GM18951 (cell line): ENCODE measurements at regions not wholly inside any gene's neighbourhood (a gene's known extent, or its start where the extent isn't known, plus 50 kb on each side); places are given as distances from the start of the nearest gene placed in this dataset.
"Not testable (repeated sequence)": the region's sequence is repeated elsewhere in the genome, so short reads cannot be mapped to it uniquely, and the experiment has no call there.

ENCODE experiments used
- POLR2A ChIP-seq: IDR thresholded peaks from 4 replicates; pipeline ENCODE4 v1.6.1; 2011; ENCODE audit warnings: mild to moderate bottlenecking; ENCODE audit not compliant: insufficient read length, insufficient read depth; ENCODE audit errors: extremely low read depth
- in situ Hi-C: fragments of 300-500 bp; cut with MboI; formaldehyde crosslinking; loops from one replicate; pipeline ENCODE4 v1.12.0; 2022; ENCODE audit warnings: low sequenced_read_pairs, mixed read lengths, inconsistent platforms; ENCODE audit not compliant: unreplicated experiment

GRCh38 chr5:124494540-124495116 is 251.8 kb downstream of the ZNF608 start:
- TF ChIP-seq POLR2A, result no peak
- in situ Hi-C loops, result no loop called here

DNA sequence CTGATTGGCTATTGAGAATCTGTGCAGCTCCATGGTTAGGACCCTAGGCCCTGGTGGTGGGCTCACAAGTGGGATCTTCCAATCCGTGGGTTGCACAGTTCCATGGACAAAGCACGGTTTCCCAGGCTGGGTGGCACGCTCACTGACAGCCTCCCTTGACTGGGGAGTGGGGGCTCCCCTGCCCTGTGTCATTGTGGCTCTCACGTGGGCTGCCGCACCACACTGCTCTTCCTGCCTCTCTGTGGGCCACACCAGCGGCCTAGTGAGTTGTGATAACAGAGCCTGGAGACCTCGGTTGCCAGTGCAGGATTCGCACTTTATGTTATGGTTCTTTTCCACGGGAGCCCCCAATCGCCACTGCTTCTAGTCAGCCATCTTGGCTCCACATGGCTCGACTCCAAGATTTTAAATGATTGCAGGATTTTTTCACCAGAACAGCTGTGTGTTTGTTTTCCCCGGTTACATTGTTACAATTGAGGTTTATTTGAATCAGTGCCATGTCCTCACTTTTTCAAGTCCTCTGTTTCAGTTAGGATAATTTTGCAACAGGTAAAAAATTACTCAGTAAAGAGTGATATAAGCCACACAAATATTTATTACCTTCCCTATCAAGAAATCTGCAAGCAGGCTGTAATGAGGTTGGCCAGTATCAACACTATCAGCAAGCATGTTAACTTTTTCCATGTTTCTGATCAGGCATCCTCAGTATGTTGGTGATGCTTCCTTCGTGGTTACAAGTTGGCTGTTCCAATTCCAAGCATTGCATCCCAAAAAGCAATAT is 253.8 kb downstream of the ZNF608 start:
- in situ Hi-C loops, result no loop called here
- TF ChIP-seq POLR2A, result no peak

- in situ Hi-C loops, result not testable (repeated sequence)
Observed at GRCh38 chr5:124490315-124490714, 256.1 kb downstream of the ZNF608 start.

DNA sequence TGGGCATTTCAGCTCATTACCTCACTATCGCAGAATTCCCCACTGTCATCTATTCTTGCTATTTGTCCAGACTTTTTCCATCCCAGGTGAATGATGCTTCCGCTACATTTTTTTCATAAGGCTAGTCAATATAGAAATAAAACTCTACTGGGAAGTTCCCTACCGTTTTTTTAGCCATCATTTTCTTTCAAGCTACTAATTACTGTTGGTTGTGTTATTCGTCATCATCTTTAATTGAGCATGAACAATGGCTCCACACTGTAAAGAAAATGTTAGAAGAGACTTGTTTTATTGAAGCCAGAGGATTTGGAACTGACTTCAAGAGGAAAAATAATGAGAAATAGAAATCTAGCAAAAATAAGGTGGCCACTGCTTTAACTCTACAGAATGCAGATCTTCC is 265.0 kb downstream of the ZNF608 start:
- no peak for TF ChIP-seq POLR2A
- in situ Hi-C loops, result no loop called here

GRCh38 chr5:124480964-124481363 is 265.5 kb downstream of the ZNF608 start:
- in situ Hi-C loops, result no loop called here
- no peak for TF ChIP-seq POLR2A

GRCh38 chr5:124480022-124480421 is 266.4 kb downstream of the ZNF608 start:
- TF ChIP-seq POLR2A, result no peak
- in situ Hi-C loops, result no loop called here

DNA sequence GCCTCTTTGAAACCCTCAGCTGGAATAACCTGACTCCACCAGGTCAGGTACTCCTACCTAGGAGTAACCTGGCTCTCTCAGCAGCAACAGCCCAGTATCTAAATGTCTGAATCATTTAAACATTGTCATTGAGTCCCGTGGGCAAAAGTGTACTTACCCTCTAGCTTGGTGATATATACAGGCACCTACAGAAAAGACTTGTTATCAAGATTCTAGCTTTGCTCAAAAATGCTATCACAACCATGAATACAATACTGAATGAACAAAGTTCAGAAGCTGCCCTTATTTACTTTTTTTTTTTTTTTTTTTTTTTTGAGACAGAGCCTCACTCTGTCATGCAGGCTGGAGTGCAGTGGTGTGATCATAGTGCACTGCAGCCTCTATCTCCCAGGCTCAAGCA is 268.2 kb downstream of the ZNF608 start:
- TF ChIP-seq POLR2A, result no peak

DNA sequence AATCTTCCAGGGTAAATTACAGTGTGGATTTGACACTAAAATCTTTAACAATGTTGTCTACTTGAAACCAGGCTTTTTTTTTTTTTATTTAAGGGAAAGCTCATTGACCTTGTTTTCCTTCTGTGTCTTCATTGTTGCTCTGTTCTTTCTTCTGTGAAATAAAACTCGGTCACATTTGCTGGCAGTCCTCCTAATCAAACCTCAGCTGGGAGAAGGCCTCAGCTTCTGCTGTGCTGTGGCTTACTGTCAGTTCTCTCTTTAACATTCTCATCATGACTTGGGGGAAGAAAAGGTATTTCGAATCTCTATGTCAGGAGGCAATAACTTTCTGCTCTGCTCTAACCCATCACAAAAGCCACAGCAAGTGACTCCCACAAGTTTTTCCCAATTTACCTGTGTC is 268.9 kb downstream of the ZNF608 start:
- in situ Hi-C loops, result no loop called here
- no peak for TF ChIP-seq POLR2A

More for the DNA sequence above, 268.2 kb downstream of the ZNF608 start:
- in situ Hi-C loops, result no loop called here

DNA sequence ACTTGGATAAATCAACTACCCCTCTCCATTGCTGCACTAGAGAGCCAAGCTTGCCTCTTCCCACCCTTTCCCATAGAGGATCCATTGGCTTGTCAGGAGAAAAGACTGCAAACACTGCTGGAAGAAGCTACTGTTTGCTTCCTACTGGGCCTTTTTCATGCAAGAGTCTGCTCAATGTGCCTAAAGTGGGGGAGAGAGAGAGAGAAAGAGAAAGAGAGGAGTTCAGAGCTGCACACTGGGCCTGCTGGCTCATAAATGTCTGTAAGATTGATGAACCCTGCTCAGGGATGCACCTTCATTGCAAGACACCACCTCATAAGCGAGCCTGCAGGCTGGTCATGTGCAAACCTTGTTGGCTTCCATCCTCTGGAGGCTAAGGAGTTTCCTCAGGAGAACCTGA is 269.4 kb downstream of the ZNF608 start:
- TF ChIP-seq POLR2A, result no peak
- in situ Hi-C loops, result no loop called here

DNA sequence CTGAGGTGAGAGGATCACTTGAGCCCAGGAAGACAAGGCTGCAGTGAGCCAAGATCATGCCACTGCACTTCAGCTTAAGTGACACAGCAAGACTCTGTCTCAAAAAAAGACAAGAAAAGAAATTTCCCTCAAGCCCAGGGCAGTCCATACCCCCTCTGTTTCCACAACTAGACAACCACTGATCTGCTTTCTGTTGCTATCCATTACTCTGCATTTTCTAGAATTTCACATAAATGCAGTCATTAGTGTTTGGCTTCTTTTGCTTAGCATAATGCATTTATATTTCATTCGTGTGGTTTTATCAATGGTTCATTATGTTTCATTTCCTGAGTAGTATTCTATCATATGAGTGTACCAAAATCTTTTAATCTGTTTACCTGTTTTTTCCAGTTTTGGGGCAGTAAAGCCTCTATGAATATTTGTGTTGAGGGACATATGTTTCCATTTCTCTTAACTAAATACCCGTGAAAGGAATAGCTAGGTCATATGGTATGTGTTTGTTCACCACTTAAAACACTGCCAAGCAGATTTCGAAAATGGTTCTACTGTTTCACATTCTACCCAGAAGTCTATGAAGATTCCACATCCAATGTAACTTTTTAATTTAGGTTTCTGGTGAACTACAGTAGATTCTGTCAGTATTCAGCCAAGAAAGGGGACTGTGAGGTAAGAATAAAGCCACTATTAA is 271.8 kb downstream of the ZNF608 start:
- TF ChIP-seq POLR2A, result no peak
- in situ Hi-C loops, result no loop called here

GRCh38 chr5:124468671-124469411 is 277.6 kb downstream of the ZNF608 start:
- no peak for TF ChIP-seq POLR2A
- in situ Hi-C loops, result no loop called here

DNA sequence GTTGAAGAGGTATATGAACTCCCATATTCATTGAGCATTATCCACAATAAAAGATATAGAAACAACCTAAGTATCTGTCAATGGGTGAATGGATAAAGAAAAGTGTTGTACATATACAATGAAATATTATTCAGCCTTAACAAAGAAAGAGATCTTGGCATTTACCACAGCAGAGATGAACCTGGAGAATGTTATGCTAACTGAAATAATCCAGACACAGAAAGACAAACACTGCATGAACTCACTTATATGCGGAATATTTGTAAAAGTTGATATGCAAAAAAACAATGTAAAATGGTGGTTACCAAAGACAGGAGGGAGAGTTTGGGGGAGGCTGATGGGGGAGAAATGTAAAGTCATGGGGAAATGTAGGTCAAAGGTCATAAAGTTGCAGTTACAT is 278.7 kb downstream of the ZNF608 start:
- TF ChIP-seq POLR2A, result no peak
- in situ Hi-C loops, result no loop called here

DNA sequence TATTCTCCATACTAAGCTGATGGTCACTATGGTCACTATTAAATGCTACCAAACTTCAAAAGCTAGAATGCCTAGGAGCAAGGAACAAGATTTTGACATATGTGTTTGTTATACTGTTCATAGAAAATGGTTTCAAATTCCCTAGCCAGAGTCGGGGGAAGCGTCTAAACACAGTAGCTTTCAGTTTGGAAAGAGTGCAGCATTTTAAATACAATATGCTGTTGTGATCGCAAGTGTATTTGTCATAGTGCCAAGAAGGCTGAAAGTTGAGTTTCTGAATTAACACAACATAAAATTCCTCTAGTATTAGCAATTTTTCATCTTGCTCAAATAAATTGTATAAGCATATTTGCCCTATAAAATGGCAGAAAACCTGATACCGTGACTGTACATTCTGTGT is 280.4 kb downstream of the ZNF608 start:
- in situ Hi-C loops, result no loop called here
- TF ChIP-seq POLR2A, result no peak

GRCh38 chr5:124463851-124464250 is 282.6 kb downstream of the ZNF608 start:
- TF ChIP-seq POLR2A, result no peak
- in situ Hi-C loops, result no loop called here

GRCh38 chr5:124462751-124463150 is 283.7 kb downstream of the ZNF608 start:
- no peak for TF ChIP-seq POLR2A
- in situ Hi-C loops, result no loop called here
